NCI-H524 treated with DMSO at 0.1 percent for 48 hours (cell line): ENCODE measurements at regions not wholly inside any gene's neighbourhood (a gene's known extent, or its start where the extent isn't known, plus 50 kb on each side); places are given as distances from the start of the nearest gene placed in this dataset.
"Not testable (repeated sequence)": the region's sequence is repeated elsewhere in the genome, so short reads cannot be mapped to it uniquely, and the experiment has no call there.

Experiments
- DNase-seq: peaks from one replicate; lab custom pipeline; 2025; lab: John Stamatoyannopoulos, UW

DNA sequence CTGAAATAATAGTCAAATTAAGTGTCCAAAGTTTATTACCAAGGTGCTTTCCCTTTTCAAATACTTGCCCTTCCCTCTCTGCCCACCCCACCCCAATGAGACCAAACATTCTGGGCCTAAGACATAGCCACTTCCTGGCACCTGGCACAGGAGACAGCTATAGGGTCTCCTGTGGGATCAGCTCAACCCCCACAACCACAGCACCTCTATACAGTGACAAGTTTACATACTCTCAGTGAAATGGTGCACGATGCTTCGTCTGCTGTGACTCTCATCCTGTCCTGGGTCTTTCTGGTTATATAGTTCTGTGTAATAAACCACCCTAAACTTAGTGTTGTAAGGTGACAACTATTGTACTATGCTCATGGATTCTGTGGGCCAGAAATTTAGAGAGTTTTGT is 466.2 kb downstream of the FBXO15 start:
- DNase-seq = no peak

DNA sequence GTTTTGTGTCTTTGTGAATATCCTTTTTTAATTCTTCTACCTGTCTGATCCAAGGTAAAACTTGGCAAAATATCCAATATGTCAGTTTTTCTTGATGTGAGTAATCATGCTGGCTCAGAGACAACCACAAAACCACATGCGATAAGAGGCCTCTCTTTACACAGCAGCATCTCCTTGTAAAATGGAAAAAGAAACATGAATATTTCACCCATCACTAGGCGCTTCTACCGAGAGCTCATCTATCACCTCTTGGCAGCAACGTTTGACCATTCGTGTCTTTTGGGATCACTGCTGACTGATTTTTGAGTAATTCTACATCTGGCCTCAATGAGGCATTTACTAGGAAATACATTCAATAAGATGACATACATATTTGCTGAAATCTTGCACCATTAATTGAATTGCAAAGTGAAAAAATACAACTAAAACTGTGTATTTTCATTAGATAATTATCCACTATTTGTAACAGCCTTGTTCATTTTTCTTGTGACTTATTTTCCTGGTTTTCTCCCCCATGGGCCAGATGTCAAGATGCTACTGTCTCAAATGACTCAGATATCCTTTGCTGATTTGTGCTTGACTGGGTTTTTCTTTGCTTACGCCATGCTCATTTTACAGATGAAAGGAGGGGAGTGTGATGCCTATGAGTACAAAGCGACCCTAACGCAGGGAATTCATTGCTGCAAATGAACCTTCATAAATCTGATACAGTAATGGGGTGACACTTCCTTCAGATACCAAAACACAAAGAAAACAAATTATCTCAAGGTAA is 467.5 kb downstream of the FBXO15 start:
- no peak for DNase-seq

DNA sequence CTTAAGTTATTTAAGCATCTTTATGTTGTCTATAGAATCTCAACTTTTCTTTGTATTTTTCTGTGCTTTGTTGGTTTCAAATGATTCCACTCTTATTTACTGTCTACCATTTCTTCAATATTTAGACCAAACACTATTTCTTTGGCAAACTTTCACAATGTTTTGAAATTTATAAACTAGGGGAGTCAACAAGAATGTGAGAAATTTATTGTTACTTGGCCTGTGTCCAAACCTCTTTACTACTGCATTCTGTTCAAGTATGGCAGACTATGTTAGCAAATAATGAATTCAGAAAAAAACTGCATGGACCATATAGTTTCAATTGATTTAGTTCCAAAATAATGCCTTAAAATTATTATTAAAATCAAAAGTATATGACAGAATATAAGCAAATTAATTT is 470.2 kb downstream of the FBXO15 start:
- DNase-seq = no peak

DNA sequence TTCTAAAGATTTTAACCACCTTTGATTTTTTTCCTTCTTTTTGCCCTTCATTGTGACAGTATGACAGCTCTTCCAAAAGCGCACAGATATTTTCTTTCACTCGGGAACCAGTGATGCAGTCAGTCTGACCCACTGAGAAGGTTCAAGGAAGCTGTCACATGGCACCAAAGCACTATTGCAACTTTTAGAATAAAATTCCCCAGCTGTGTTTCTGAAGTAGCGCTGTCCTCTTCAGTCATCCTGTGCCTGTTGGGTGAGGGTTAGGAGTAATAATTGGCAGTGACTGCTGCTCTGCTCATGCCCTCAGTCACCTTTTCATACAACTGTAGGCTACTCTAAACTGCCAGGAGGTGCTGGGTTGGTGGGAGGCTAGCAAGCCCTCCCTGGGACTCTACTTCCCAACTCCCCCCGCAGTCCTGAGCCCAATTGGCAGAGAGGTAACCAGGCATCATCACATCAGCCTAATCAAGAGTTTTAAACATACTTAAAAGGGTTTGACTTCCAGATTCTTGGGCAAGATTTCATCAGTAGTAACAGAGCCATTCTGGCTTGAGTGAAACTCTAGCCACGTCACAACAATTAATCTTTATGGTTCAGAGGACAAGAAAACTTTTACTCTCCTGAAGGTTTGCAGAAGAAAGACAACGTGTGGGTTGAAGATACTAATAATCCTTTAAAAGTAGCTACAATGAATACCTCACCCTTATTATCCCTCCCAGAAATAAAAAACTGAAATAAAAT is 473.3 kb downstream of the FBXO15 start:
- DNase-seq = no peak

- DNase-seq = not testable (repeated sequence)
Measured at GRCh38 chr18:73671480-73671879, 476.2 kb downstream of the FBXO15 start.

- no peak for DNase-seq
Measured at GRCh38 chr18:73670524-73670923, 477.1 kb downstream of the FBXO15 start.

- no peak for DNase-seq
Measured at GRCh38 chr18:73670039-73670438, 477.6 kb downstream of the FBXO15 start.

GRCh38 chr18:73669297-73669696 is 478.3 kb downstream of the FBXO15 start:
- DNase-seq = no peak

DNA sequence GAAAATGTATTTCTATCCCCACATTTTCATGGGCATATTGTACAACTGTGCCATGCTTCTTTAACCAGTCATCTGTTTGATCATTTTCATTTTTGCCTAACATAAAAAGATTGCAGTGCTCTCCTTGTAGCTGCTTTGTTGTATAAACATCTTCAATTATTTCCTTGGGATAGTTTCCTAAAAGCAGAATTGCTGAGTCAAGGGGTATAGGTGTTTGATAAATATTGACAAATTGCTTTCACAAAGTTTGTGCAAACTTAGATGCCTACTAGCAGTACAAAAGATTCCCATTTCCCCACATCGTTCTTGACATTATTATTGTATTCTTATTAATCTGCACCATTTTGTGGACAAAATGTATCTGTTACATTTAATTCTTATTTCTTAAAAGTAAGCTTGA is 479.6 kb downstream of the FBXO15 start:
- DNase-seq = no peak

GRCh38 chr18:73666772-73667171 is 480.9 kb downstream of the FBXO15 start:
- no peak for DNase-seq

GRCh38 chr18:73664896-73665295 is 482.7 kb downstream of the FBXO15 start:
- DNase-seq = no peak

GRCh38 chr18:73663581-73663980 is 484.1 kb downstream of the FBXO15 start:
- DNase-seq = no peak

DNA sequence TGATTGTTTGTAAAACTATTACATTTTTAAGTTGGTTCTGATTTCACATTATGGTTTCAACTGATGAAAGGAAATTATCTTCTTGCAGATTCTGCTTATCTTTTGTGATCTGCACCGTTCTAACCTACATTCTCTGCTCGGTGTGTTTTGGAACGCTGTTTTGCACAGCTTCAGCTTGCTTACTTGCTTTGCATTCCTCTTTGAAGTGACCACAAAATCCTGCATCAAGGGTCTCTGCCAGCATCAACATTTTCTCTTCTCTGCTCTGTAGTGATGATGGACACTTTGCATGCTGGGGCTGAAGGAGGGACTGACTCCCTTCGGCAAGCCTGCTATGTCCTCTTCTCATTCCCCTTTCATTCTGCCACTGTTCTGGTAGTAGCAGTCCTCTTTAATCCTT is 485.2 kb downstream of the FBXO15 start:
- no peak for DNase-seq

DNA sequence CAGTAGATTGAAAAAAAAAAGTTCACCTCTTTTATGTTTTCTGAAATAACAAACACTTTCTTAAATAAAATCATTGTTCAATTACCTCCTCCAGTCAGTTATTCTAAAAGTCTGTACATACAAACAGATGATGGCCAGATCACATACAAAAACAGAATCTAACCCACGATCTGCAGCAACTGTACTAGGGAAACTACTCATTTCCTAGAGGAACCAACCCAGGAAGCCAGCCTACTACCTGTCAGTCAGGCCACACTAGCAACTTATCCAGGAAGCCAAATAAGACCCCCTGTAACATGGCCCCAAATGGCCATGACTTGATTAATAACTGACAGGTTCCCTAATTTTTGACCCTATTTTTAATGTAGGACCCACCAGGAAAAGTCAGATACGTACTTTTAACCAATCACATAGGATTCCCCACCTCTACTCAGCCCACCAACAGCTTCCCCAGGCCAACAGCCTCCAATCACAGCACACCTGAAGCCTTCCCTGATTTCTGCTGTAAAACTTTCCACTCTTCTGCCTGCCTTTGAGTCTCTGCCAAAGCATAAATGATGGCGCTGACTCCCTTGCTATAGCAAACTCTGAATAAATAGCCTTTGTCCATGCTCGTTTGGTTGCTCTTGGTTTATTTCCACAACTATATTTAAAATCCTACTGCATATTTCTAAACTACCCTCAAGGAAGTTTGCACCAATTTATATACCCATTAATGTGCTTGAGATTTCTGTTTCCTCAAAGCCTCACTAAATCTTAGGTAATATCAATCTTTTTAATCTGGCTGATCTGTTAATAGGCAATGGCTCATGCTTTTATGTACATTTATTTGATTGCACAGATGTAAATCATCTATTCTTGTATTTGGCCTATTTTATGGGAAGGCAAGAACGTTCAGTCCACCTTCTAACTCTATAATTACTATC is 486.4 kb downstream of the FBXO15 start:
- no peak for DNase-seq

DNA sequence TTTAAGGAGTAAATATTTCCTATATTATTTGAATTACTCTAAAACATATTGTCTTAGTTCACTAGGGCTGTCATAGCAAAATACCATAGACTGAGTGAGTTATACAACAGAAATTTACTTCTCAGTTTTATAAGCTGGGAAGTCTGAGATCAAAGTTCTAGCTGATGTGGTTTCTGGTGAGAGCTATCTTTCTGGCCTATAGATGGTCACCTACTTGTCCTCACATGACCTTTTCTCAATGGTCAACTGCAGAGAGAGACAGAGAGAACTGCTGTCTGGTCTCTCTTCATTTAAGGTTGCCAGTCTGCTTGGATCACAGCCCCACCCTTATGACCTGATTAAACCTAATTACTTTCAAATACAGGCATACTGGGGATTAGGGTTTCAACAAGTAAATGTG is 490.9 kb downstream of the FBXO15 start:
- DNase-seq = no peak

DNA sequence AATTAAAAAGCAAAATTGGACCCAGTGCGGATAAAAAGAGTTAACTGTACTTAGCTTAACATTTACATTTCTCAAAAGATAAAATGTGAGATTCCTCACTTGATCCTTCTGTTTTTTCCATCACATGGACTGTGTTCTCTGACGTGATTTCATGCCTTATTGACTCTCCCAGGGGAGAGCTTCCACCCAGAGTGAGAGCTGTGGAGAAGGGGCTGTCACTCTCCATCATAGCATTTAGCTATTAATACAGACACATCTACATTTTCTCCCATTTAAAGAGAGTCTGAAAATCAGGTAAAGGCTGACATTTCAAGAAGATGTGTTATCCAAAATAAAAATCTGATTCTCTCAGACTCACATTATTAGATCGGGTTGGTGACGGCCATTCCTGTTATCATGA is 493.8 kb downstream of the FBXO15 start:
- DNase-seq = no peak

DNA sequence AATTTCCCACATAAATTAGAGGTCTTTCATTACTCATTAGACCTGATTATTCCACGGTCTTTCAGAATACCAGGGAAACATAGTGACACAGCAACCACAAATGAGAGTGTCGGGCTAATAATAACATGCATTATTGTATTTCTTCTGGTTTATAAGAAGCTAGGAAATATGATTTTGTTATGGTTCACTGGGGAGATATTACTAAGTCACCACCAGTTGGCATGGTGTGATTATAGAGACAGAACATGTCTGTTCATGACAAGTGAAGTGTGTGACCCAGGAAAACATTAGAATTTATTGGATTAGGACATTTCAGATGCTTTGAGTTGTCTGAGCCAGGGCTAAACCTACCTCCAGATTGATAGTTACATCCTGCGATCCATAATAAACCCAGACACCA is 494.4 kb downstream of the FBXO15 start:
- DNase-seq = no peak

DNA sequence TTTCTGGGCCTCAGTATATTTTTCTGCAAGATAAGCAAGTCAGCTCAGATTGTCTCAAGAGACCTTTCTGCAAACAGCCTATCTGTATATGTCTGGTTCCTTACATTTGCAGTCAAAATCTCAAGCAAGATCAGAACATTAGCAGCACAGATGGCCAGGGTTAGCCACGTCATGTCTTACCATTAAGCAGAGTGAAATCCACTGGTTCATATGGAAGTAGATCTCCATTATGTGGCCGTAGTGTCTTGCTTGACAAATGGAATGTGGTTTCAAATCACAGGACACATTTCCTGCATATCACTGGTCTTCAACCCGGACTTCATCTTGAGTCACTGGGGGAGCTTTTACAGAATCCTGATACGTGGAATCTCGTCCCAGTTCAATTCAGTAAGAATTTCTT is 500.2 kb downstream of the FBXO15 start:
- no peak for DNase-seq

- no peak for DNase-seq
Measured at GRCh38 chr18:73646772-73647171, 500.9 kb downstream of the FBXO15 start.

GRCh38 chr18:73646196-73646595 is 501.4 kb downstream of the FBXO15 start:
- DNase-seq = no peak

DNA sequence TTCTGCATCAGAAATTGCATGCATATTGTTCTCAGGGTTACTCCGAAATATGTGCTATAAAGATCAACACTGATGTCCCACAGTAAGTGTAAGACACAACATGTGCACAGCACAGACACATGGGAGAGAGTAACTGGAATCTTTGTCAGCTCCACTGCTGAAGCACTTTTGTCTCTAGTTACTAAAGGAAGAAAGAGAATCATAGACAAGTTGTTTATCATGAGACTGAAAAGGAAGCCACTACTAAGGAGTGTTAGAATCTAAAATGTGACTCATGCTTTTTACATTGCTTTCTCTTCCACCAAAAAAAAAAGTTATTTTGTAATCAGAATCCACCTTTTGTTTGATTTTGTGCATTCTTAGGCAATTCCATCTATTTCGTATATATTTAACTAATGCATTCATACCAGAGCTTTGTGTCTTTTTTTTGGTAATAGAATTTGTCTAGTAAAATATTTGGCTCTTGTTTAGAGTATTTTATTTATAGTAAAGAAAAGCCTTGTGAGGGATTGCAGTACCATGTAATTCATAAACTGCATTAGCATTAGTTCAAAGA is 502.4 kb downstream of the FBXO15 start:
- no peak for DNase-seq

GRCh38 chr18:73639788-73640187 is 507.8 kb downstream of the FBXO15 start:
- DNase-seq = no peak
